Thyroid gland (tissue), 4 donors: ENCODE measurements at regions not wholly inside any gene's neighbourhood (a gene's known extent, or its start where the extent isn't known, plus 50 kb on each side); places are given as distances from the start of the nearest gene placed in this dataset.

Source experiments
- DNase-seq, 2 donors: peaks; one replicate each; pipeline ENCODE4 v3.0.0-alpha.2; 2019
- H3K27ac ChIP-seq, 3 donors: fragments of 200-600 bp; sonication (generic); 1 replicate in 2 of 3; 2 replicates in 1 of 3; pipeline ENCODE4 v1.5.1; 2016 to 2019; ENCODE audit warnings: mild to moderate bottlenecking in 1 of 3, moderate library complexity in 1 of 3
- H3K27me3 ChIP-seq: fragments of 200-600 bp; sonication (generic); one replicate; pipeline ENCODE4 v1.5.1; 2019
- H3K36me3 ChIP-seq, 2 donors: fragments of 200-600 bp; sonication (generic); one replicate each; pipeline ENCODE4 v1.5.1; 2016 to 2019
- H3K4me1 ChIP-seq, 2 donors: fragments of 200-600 bp; sonication (generic); one replicate each; pipeline ENCODE4 v1.5.1; 2017 to 2019
- H3K4me3 ChIP-seq, 3 donors: fragments of 200-600 bp; sonication (generic); replicated peaks in 1 of 3; 1 replicate in 2 of 3; 2 replicates in 1 of 3; pipeline ENCODE4 v1.5.1; 2016; ENCODE audit warnings: mild to moderate bottlenecking in 1 of 3
- H3K9me3 ChIP-seq: fragments of 200-600 bp; sonication (generic); one replicate; pipeline ENCODE4 v1.5.1; 2017
- CTCF ChIP-seq, 6 experiments: fragments of 200-600 bp in 3 of 6; fragments of 450-650 bp in 3 of 6; sonication (generic) in 3 of 6; IDR thresholded peaks; one replicate each; pipeline ENCODE4 v1.5.1; 2016 to 2019; ENCODE audit warnings: antibody characterized with exemption in 6 of 6, mild to moderate bottlenecking in 2 of 6, inconsistent platforms in 1 of 6, moderate library complexity in 1 of 6
- POLR2A ChIP-seq, 2 donors: fragments of 450-650 bp; IDR thresholded peaks; one replicate each; pipeline ENCODE4 v1.6.1; 2017; ENCODE audit warnings: antibody characterized with exemption in 2 of 2, mild to moderate bottlenecking in 2 of 2, moderate library complexity in 1 of 2
- WGBS, 2 donors: methylation state at CpG; one replicate each; pipeline ENCODE4 v1.1.5; 2017; 5-methylcytosine and 5-hydroxymethylcytosine counted together
- intact Hi-C: fragments of 100-400 bp; cut with DNase I; formaldehyde crosslinking; loops from one replicate; pipeline ENCODE4 v1.15.1; 2023

- WGBS, 2 donors, result 90 to 92% methylated on average over 4 of the region's 4 CpGs
- no peak overlapping the region for H3K27ac ChIP-seq
- no peaks in the 10 kb centered on the region for H3K36me3 ChIP-seq
- intact Hi-C loops, result no loop called here
- no peaks in the 10 kb centered on the region for H3K4me1 ChIP-seq
- no peak overlapping the region for H3K4me3 ChIP-seq
- TF ChIP-seq CTCF (IDR thresholded peaks at IDR 0.05), result no peak
- no peak for TF ChIP-seq POLR2A (IDR thresholded peaks at IDR 0.05)
- DNase-seq, result no peak
- no peaks in the 10 kb centered on the region for H3K9me3 ChIP-seq
- no peaks in the 10 kb centered on the region for H3K27me3 ChIP-seq
Observed at GRCh38 chr3:132987396-132987795, 50.8 kb upstream of the TMEM108 start.

DNA sequence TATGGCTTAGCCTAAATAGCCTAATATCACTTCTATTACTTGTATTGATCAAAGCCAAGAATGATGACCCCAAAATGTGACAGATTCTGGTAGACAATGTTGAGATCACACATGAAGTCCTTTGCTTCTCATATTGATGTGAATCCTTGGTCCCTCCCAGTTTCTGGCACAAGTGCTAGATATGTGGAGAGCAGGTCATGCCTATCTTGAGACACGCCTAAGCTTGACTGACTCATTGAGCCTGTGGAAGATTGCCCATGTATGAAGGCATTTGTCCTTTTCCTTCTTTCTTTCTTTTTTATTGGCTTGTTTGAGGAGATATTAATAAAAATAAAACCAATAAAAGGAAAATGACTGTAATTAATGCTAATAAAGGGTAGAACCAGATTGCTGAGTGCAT lies 54.0 kb upstream of the TMEM108 start:
- H3K9me3 ChIP-seq, result no peaks in the 10 kb centered on the region
- peak in 1 of 2 donors; percentile 2 for DNase-seq
- no peaks in the 10 kb centered on the region for H3K27me3 ChIP-seq
- no peak overlapping the region for H3K27ac ChIP-seq
- no peaks in the 10 kb centered on the region for H3K36me3 ChIP-seq
- TF ChIP-seq POLR2A (IDR thresholded peaks at IDR 0.05), result no peak
- TF ChIP-seq CTCF (IDR thresholded peaks at IDR 0.05), result no peak
- H3K4me3 ChIP-seq, result no peak overlapping the region
- WGBS, 2 donors, result 81 to 82% methylated on average over 1 of the region's 1 CpG
- intact Hi-C loops, result no loop called here
- H3K4me1 ChIP-seq, result no peaks in the 10 kb centered on the region

GRCh38 chr3:132983143-132983770 lies 54.9 kb upstream of the TMEM108 start:
- Histone ChIP-seq H3K27me3 (no peaks in the 10 kb centered on the region), H3K4me3 (no peak overlapping the region), H3K27ac (no peak overlapping the region), H3K36me3 (no peaks in the 10 kb centered on the region), H3K4me1 (no peaks in the 10 kb centered on the region), H3K9me3 (no peaks in the 10 kb centered on the region)
- DNase-seq, result no peak
- TF ChIP-seq POLR2A (IDR thresholded peaks at IDR 0.05) (no peak), CTCF (IDR thresholded peaks at IDR 0.05) (no peak)
- intact Hi-C loops, result no loop called here
- WGBS, 2 donors, result 79 to 81% methylated on average over 1 of the region's 1 CpG

DNA sequence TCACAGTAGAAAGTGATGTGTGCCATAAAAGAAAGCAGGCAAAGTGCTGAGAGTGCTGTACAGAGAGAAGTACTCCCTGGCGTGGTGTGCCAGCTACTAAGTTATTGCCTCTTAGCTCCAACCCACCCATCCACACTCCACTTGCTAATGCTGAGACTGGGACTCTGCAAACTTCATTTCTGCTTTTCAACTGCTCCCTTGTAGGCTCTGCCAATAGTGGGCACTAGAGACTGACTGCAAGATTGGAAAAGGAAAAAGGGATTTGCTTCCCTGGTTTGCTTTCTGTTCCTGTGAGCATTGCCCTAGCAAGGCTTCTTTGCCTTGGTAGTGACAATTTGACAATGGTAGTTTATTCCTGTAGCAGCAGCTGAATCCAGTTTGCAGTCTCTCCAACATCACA lies 56.5 kb upstream of the TMEM108 start:
- no peak for DNase-seq
- intact Hi-C loops, result no loop called here
- 54 to 69% methylated on average over 1 of the region's 1 CpG for WGBS, 2 donors

More for the DNA sequence above, 56.5 kb upstream of the TMEM108 start:
- Histone ChIP-seq H3K27ac (no peak overlapping the region), H3K36me3 (no peaks in the 10 kb centered on the region), H3K4me3 (no peak overlapping the region), H3K27me3 (no peaks in the 10 kb centered on the region), H3K9me3 (no peaks in the 10 kb centered on the region), H3K4me1 (no peaks in the 10 kb centered on the region)
- TF ChIP-seq POLR2A (IDR thresholded peaks at IDR 0.05) (no peak), CTCF (IDR thresholded peaks at IDR 0.05) (peak in 1 of 6 experiments; percentile 4)
